Liver (tissue), 3 donors: ENCODE measurements at regions not wholly inside any gene's neighbourhood (a gene's known extent, or its start where the extent isn't known, plus 50 kb on each side); places are given as distances from the start of the nearest gene placed in this dataset.

ENCODE experiments used
- CTCF ChIP-seq: fragments of 150-350 bp; IDR thresholded peaks from 2 replicates; pipeline ENCODE4 v1.5.1; 2017; ENCODE audit warnings: improper control_type of control experiment, low read depth, low read length; ENCODE audit not compliant: missing input control
- EGR1 ChIP-seq, 2 donors: IDR thresholded peaks; 2 replicates each; pipeline ENCODE4 v1.6.1; 2016 to 2018; ENCODE audit warnings: antibody characterized with exemption in 2 of 2, low read depth in 2 of 2
- FOXA1 ChIP-seq: IDR thresholded peaks from 2 replicates; pipeline ENCODE4 v1.6.1; 2016; ENCODE audit warnings: antibody characterized with exemption
- FOXA2 ChIP-seq: IDR thresholded peaks from 2 replicates; pipeline ENCODE4 v1.6.1; 2016; ENCODE audit warnings: antibody characterized with exemption
- GABPA ChIP-seq, 2 donors: IDR thresholded peaks in 1 of 2; conservative IDR thresholded peaks in 1 of 2; 2 replicates each; pipeline ENCODE4 v1.6.1; 2016; ENCODE audit warnings: antibody characterized with exemption in 2 of 2, mild to moderate bottlenecking in 1 of 2, moderate library complexity in 1 of 2
- HNF4A ChIP-seq, 2 donors: conservative IDR thresholded peaks; 2 replicates each; pipeline ENCODE4 v1.6.1; 2016; ENCODE audit warnings: antibody characterized with exemption in 2 of 2, mild to moderate bottlenecking in 2 of 2
- JUND ChIP-seq, 2 donors: IDR thresholded peaks; 2 replicates each; pipeline ENCODE4 v1.6.1; 2016; ENCODE audit warnings: antibody characterized with exemption in 2 of 2
- MAX ChIP-seq: IDR thresholded peaks from 2 replicates; pipeline ENCODE4 v1.6.1; 2016; ENCODE audit warnings: antibody characterized with exemption
- RAD21 ChIP-seq, 2 donors: IDR thresholded peaks; 2 replicates each; pipeline ENCODE4 v1.6.1; 2016; ENCODE audit warnings: antibody characterized with exemption in 2 of 2, mild to moderate bottlenecking in 2 of 2
- REST ChIP-seq: IDR thresholded peaks from 2 replicates; pipeline ENCODE4 v1.6.1; 2016; ENCODE audit warnings: antibody characterized with exemption, mild to moderate bottlenecking
- SP1 ChIP-seq: IDR thresholded peaks from 2 replicates; pipeline ENCODE4 v1.6.1; 2018; ENCODE audit warnings: antibody characterized with exemption, mild to moderate bottlenecking
- TAF1 ChIP-seq: conservative IDR thresholded peaks from 2 replicates; pipeline ENCODE4 v1.6.1; 2016; ENCODE audit warnings: antibody characterized with exemption, mild to moderate bottlenecking
- YY1 ChIP-seq: IDR thresholded peaks from 2 replicates; pipeline ENCODE4 v1.6.1; 2016; ENCODE audit warnings: antibody characterized with exemption, mild to moderate bottlenecking
- ZBTB33 ChIP-seq: IDR thresholded peaks from 2 replicates; pipeline ENCODE4 v1.6.1; 2016; ENCODE audit warnings: antibody characterized with exemption
- donor health status: healthy.
- donor health status: healthy.

GRCh38 chr9:84121991-84122523 is 141.5 kb downstream of the RMI1 start:
- TF ChIP-seq REST (no peak), GABPA (IDR thresholded peaks at IDR 0.05 in 1 of 2, conservative IDR thresholded peaks at IDR 0.05 in 1 of 2) (no peak), CTCF (no peak), MAX (no peak), TAF1 (no peak), YY1 (no peak), FOXA1 (no peak), SP1 (no peak), HNF4A (conservative IDR thresholded peaks at IDR 0.05) (no peak), JUND (IDR thresholded peaks at IDR 0.05) (no peak), RAD21 (IDR thresholded peaks at IDR 0.05) (no peak), ZBTB33 (no peak), FOXA2 (no peak), EGR1 (IDR thresholded peaks at IDR 0.05; ENCODE audit: low read depth in 2 of 2) (no peak)
